EH (cell line): ENCODE measurements at regions not wholly inside any gene's neighbourhood (a gene's known extent, or its start where the extent isn't known, plus 50 kb on each side); places are given as distances from the start of the nearest gene placed in this dataset.

Experiments
- DNase-seq: peaks from one replicate; pipeline ENCODE4 v3.0.0-alpha.2; 2015; ENCODE audit warnings: low read depth

GRCh38 chr1:198904321-198904720, 265.5 kb downstream of the PTPRC start:
- DNase-seq = peak; percentile 58

GRCh38 chr1:198906739-198907422, 268.0 kb downstream of the PTPRC start:
- DNase-seq = no peak

- DNase-seq = no peak
These were observed 268.5 kb downstream of the PTPRC start for GRCh38 chr1:198907423-198907746.

GRCh38 chr1:198908995-198909394, 270.2 kb downstream of the PTPRC start:
- peak; percentile 58 for DNase-seq

- DNase-seq = peak; percentile 65
These were observed 271.1 kb downstream of the PTPRC start for GRCh38 chr1:198909973-198910372.

- no peak for DNase-seq
These were observed 272.0 kb downstream of the PTPRC start for GRCh38 chr1:198910816-198911215.

GRCh38 chr1:198912046-198912445, 273.2 kb downstream of the PTPRC start:
- DNase-seq = no peak

GRCh38 chr1:198913667-198914066, 274.8 kb downstream of the PTPRC start:
- peak; percentile 68 for DNase-seq

GRCh38 chr1:198915327-198916231, 276.7 kb downstream of the PTPRC start:
- DNase-seq = no peak

GRCh38 chr1:198917226-198917625, 278.4 kb downstream of the PTPRC start:
- DNase-seq = peak; percentile 43

GRCh38 chr1:198918920-198919319, 280.1 kb downstream of the PTPRC start:
- no peak for DNase-seq

GRCh38 chr1:198919667-198920398, 281.0 kb downstream of the PTPRC start:
- DNase-seq = no peak

GRCh38 chr1:198922638-198923430, 284.0 kb downstream of the PTPRC start:
- DNase-seq = no peak

GRCh38 chr1:198923993-198924392, 285.2 kb downstream of the PTPRC start:
- DNase-seq = no peak

GRCh38 chr1:198925567-198925966, 286.7 kb downstream of the PTPRC start:
- no peak for DNase-seq

GRCh38 chr1:198927129-198927528, 288.3 kb downstream of the PTPRC start:
- no peak for DNase-seq

GRCh38 chr1:198929111-198929604, 290.3 kb downstream of the PTPRC start:
- no peak for DNase-seq

- DNase-seq = peak; percentile 45
These were observed 291.2 kb downstream of the PTPRC start for GRCh38 chr1:198929961-198930599.

GRCh38 chr1:198932351-198932991, 293.6 kb downstream of the PTPRC start:
- peak; percentile 42 for DNase-seq

- no peak for DNase-seq
These were observed 294.8 kb downstream of the PTPRC start for GRCh38 chr1:198933515-198934222.
